ENCODE measurements at regions not wholly inside any gene's neighbourhood (a gene's known extent, or its start where the extent isn't known, plus 50 kb on each side); places are given as distances from the start of the nearest gene placed in this dataset.

- no peak for DNase-seq
Measured at GRCh38 chr1:163013826-163014600, 55.1 kb upstream of the RGS4 start.

DNA sequence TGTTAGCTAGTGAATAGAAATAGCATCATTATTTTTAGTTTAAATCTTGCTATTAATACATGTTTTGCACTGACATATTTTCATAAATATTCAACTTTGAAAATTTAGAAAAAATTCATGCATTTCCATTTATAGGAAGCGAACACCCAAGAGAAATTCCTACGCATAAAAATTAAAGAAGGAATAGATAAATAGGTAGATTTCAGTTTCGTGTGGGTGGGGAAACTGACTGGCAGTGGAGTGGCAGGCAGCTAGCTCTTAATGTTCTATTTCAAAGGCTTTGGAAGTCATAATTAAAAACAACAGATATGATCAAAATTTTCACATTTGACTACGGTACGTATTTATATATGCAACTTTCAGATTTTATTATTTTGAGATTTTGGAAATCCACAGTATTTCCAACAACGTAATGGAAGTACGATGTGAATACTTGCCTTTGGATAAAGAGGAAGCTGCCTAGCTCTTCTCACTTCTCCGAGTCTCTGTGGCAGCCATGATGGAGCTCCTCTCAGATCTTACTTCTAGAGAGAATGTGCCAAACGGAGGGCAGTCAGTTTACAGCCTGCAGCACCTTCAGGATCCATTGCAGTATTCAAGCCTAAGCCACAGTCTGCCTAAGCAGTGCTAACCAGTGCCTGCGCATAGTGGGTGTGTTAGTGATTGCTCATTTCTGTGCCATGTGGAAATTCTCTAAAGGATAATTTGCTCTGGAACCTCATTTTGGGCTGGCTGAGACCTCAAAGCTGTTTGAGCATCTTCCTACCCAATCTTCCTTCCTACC lies 62.9 kb upstream of the RGS4 start:
- no peak for DNase-seq

DNA sequence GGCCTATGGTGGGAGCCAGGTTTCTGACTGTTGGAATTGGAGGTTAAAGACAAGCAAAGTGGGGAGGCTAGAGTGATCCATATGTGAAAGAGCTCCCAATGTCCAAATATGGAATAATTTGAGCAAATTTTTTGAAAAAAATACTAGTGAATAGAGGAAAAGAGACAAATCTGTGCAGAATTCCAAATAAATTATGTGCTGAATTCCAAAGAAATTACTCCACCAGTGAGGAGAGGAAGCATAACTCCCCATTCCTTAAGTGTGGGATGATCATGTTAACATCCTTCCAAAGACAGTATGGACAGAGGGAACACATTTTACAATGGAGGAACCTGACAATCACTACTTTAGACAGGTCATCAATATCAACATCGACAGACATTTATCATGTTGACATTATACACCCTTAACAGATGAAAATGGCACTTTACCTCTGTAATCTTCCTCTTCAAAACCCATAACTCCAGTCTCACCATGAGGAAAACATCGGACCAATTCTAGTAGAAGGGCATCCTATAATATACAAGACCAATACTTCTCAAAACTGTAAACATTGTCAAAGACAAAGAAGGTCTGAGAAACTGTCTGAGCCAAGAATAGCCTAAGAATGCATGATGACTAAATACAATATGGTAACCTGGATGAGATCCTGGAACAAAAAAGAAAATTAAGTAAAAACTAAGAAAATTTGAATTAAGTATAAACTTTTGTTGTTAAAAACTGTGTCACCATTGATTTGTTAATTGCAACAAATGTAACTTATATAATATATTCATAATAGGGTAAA lies 71.5 kb upstream of the RGS4 start:
- peak; percentile 83 for DNase-seq

DNA sequence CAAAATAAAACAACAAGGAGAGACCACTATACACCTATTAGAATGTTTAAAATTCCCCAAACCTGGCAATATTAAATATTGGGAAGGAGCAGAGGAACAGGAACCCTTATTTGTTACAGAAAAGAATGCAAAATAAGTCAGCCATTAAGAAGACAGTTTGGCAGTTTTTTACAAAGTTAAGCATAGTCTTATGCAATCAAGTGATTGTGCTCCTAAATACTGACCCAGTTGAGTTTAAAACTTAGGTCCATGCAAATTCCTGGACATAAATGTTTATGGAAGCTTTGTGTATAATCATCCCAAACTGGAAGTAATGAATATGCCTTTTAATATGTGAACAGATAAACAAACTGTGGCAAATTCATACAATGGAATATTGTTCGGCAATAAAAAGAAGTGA lies 72.9 kb upstream of the RGS4 start:
- DNase-seq, result no peak

DNA sequence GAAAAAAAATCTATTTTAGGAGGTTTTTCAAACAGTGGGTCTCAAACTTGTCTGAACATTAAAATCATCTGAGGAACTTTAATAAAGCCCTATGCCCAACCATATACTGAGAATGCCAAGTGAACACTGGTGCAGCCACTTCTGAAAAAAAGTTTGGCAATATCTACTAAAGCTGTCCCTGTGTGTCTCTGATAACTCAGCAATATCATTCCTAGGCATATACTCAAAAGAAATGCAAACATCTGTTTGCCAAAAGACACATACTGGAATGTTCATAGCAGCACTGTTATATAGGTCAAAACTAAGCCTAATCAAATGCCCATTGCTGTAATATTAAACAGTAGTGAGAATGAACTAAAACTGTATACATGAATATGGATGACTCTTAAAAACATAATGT lies 74.2 kb upstream of the RGS4 start:
- peak; percentile 46 for DNase-seq

GRCh38 chr1:162993846-162994245 lies 75.3 kb upstream of the RGS4 start:
- DNase-seq, result no peak

GRCh38 chr1:162992945-162993344 lies 76.2 kb upstream of the RGS4 start:
- no peak for DNase-seq

- DNase-seq, result no peak
Measured at GRCh38 chr1:162991444-162991843, 77.7 kb upstream of the RGS4 start.

- DNase-seq, result no peak
Measured at GRCh38 chr1:162990665-162991064, 78.5 kb upstream of the RGS4 start.

DNA sequence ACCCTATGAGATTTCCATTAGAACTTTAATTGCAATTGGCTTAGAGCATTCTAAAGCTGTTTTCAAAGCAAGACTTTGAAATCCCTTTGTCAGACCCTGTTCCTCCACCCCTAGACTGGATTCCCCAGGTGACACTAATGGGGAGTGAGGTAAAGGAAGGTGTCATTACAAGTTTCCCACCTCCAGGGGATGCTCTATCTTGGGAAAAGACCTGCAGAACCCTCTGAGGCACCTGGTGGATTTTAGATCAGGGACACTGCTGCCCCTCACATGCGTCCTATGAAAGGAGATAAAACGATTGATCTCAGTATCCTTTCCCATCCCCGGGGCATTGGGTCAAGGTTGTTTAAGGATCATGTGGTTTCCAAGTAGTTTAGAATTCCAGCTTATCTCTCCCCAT lies 80.3 kb upstream of the RGS4 start:
- no peak for DNase-seq

DNA sequence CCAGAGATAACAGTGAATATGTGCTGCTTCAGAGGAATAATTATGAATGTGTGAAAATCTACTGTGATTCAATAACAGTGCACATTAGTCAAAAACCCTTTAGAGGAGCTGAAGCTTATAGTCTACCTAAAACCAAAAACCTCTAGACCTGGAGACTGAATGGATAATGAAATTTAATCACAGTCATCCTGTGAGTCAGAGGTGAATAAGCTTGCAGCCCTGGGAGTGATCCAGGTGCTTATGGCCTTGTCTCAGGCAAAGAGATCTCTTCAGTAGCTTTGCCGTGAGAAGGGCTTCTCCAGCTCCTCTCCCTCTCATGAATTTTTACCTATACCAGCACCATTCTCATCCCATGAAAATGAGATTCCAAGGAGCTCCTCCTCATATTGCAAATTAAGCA lies 81.3 kb upstream of the RGS4 start:
- DNase-seq, result peak; percentile 58

DNA sequence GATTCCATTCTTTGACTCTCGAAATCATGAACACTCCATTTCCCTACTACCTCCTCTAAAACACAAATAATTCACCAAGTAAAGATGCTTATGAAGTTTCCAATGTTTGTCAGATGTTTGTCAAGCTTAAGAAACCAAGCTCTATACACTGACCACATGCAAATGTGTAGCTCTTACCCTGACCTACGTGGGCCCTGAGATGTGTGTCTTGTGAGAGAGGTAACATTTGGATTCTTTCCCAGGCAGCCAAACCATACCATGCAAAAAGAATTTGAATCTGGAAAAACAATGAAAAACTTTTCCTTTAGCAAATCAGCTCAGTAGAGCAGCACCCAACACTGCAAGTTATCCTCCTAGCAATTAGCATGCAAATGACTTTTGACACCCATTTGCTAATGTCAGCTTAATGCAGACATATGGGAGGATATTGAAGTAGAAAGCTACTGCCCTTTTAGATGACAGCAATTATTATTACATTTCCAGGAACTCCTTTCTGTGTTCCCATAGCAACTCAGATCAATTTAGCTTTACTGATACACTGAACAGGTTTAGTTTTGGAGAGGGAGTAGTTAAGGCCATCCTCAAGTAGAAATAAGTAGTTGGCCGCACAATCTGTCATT lies 83.2 kb upstream of the RGS4 start:
- no peak for DNase-seq

GRCh38 chr1:162984699-162985098 lies 84.5 kb upstream of the RGS4 start:
- DNase-seq, result peak; percentile 71

- DNase-seq, result no peak
Measured at GRCh38 chr1:162983671-162984425, 85.3 kb upstream of the RGS4 start.

DNA sequence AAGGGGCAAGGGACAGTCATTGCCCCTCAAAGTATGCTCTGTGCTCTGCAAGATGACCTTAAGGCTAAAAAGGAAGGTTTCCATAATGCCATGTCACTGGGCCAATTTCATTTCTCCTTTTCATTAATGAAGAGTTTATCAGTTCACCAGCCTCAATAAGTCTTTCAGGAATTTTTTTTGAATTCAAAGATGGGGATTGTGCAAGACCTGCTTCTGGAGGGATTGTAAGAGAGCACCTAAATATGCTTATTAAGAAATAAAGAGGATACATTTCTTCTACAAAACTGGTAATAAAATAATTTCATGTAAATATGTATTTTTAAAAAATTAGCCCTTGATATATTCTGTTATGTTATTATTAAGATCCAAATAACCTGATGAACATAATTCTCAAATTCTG lies 86.8 kb upstream of the RGS4 start:
- DNase-seq, result no peak

GRCh38 chr1:162977944-162978568 lies 91.1 kb upstream of the RGS4 start:
- peak; percentile 67 for DNase-seq

- no peak for DNase-seq
Measured at GRCh38 chr1:162976628-162977027, 92.5 kb upstream of the RGS4 start.

DNA sequence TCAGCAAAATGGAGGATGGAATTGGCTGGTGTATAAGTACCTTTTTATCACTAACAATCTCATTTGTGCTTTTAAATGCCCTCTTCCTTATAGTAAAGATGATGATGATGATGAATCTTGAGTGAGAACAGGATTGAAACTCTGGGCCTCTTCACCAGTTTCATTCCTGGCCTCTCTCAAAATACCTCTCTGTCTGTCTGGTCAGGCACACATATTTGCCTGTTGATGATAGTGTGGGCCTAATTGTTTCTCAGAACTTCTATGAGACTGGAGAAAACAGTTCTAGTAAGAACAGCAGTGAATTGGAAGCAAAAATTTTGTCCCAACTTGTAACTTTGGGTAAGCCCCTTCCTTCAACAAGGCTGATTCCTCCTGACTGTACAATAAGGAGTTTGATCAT lies 94.4 kb upstream of the RGS4 start:
- no peak for DNase-seq

GRCh38 chr1:162973381-162973795 lies 95.8 kb upstream of the RGS4 start:
- peak; percentile 88 for DNase-seq

- DNase-seq, result peak; percentile 44
Measured at GRCh38 chr1:162972773-162973172, 96.4 kb upstream of the RGS4 start.

DNA sequence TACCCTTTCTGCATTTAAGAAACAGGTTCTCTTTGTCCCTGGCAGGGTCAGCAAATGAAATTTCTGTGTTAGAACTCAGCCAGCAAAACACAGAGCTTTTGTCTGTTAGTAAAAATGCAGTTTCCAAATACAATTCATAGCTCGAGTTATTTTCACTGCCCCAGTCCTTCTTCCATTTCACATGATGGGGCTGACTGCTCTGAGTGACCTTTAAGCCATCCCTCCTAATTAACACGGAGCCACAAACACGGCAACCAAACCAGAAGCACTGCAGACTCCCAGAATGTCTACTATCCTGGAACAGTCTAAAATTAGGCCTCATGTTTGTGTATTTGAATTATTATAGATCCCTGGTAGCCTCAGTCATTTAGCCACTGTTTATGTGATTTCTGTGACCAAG lies 99.1 kb upstream of the RGS4 start:
- DNase-seq, result no peak

- DNase-seq, result no peak
Measured at GRCh38 chr1:162966613-162967012, 102.5 kb upstream of the RGS4 start.
